ENCODE measurements at regions not wholly inside any gene's neighbourhood (a gene's known extent, or its start where the extent isn't known, plus 50 kb on each side); places are given as distances from the start of the nearest gene placed in this dataset.

GRCh38 chr2:64731746-64732145 is 78.0 kb upstream of the SERTAD2 start:
- Histone ChIP-seq H3K9ac (ENCODE audit: insufficient read depth, low read length) (no peak overlapping the region), H3K27me3 (ENCODE audit: control insufficient read depth, insufficient read depth, low read length) (no peaks in the 10 kb centered on the region), H3K4me2 (ENCODE audit: extremely low read depth, insufficient read depth, low read length) (no peak overlapping the region), H3K4me3 (replicated peaks in 1 of 4; ENCODE audit: control extremely low read depth in 1 of 4, insufficient read depth in 1 of 4, low read depth in 3 of 4, low read length in 4 of 4) (no peak overlapping the region), H3K9me3 (ENCODE audit: control insufficient read depth, insufficient read depth, low read depth, low read length) (no peaks in the 10 kb centered on the region), H3K4me1 (ENCODE audit: control insufficient read depth, extremely low read depth, insufficient read depth, low read length) (peaks cover 2% of the 10 kb centered on the region), H2AFZ (ENCODE audit: low read length) (no peak overlapping the region), H4K20me1 (ENCODE audit: control insufficient read depth, extremely low read depth, insufficient read depth, low read length) (no peaks in the 10 kb centered on the region), H3K27ac (ENCODE audit: insufficient read depth, low read length) (no peak overlapping the region), H3K36me3 (ENCODE audit: control insufficient read depth, insufficient read depth, low read length) (no peaks in the 10 kb centered on the region), H3K79me2 (ENCODE audit: control insufficient read depth, insufficient read depth, low read length) (no peaks in the 10 kb centered on the region)
- no peak for DNase-seq (ENCODE audit: low read depth in 2 of 2)
- no peak for TF ChIP-seq EZH2 (IDR thresholded peaks at IDR 0.05; ENCODE audit: low read length, missing control alignments)
- TF ChIP-seq, protein P1, sequence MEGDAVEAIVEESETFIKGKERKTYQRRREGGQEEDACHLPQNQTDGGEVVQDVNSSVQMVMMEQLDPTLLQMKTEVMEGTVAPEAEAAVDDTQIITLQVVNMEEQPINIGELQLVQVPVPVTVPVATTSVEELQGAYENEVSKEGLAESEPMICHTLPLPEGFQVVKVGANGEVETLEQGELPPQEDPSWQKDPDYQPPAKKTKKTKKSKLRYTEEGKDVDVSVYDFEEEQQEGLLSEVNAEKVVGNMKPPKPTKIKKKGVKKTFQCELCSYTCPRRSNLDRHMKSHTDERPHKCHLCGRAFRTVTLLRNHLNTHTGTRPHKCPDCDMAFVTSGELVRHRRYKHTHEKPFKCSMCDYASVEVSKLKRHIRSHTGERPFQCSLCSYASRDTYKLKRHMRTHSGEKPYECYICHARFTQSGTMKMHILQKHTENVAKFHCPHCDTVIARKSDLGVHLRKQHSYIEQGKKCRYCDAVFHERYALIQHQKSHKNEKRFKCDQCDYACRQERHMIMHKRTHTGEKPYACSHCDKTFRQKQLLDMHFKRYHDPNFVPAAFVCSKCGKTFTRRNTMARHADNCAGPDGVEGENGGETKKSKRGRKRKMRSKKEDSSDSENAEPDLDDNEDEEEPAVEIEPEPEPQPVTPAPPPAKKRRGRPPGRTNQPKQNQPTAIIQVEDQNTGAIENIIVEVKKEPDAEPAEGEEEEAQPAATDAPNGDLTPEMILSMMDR (conservative IDR thresholded peaks at IDR 0.05 in 1 of 2, IDR thresholded peaks at IDR 0.05 in 1 of 2; ENCODE audit: low read depth in 1 of 2, low read length in 2 of 2), result no peak

DNA sequence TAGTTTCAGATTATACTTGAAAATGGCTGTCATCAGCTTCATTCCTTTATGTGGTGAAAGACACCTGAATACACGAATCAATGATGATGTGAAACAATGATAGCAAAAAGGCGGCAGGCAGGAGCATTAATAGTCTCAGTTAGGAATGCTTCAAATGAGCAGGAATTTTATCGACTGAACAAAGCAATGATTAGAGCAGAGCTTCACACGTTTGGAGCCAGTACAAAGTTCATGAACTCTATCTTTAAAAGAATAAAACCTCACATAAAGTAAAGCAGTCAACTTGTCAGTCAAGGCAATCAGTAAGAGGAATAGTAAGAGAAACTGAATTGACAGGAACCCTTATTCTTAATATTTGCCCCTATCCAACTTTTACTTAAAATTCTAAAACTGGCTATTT is 78.4 kb upstream of the SERTAD2 start:
- no peak overlapping the region for H3K4me3 ChIP-seq (replicated peaks in 1 of 4; ENCODE audit: control extremely low read depth in 1 of 4, insufficient read depth in 1 of 4, low read depth in 3 of 4, low read length in 4 of 4)
- no peaks in the 10 kb centered on the region for H3K36me3 ChIP-seq (ENCODE audit: control insufficient read depth, insufficient read depth, low read length)
- DNase-seq (ENCODE audit: low read depth in 2 of 2), result no peak
- H3K27ac ChIP-seq (ENCODE audit: insufficient read depth, low read length), result no peak overlapping the region
- H3K4me2 ChIP-seq (ENCODE audit: extremely low read depth, insufficient read depth, low read length), result no peak overlapping the region
- peaks cover 2% of the 10 kb centered on the region for H3K4me1 ChIP-seq (ENCODE audit: control insufficient read depth, extremely low read depth, insufficient read depth, low read length)
- TF ChIP-seq EZH2 (IDR thresholded peaks at IDR 0.05; ENCODE audit: low read length, missing control alignments), result no peak
- TF ChIP-seq, protein P1 (conservative IDR thresholded peaks at IDR 0.05 in 1 of 2, IDR thresholded peaks at IDR 0.05 in 1 of 2; ENCODE audit: low read depth in 1 of 2, low read length in 2 of 2), result no peak
- no peaks in the 10 kb centered on the region for H4K20me1 ChIP-seq (ENCODE audit: control insufficient read depth, extremely low read depth, insufficient read depth, low read length)
- H3K79me2 ChIP-seq (ENCODE audit: control insufficient read depth, insufficient read depth, low read length), result no peaks in the 10 kb centered on the region
- H3K9ac ChIP-seq (ENCODE audit: insufficient read depth, low read length), result no peak overlapping the region
- no peaks in the 10 kb centered on the region for H3K27me3 ChIP-seq (ENCODE audit: control insufficient read depth, insufficient read depth, low read length)
- no peak overlapping the region for H2AFZ ChIP-seq (ENCODE audit: low read length)
- H3K9me3 ChIP-seq (ENCODE audit: control insufficient read depth, insufficient read depth, low read depth, low read length), result no peaks in the 10 kb centered on the region

DNA sequence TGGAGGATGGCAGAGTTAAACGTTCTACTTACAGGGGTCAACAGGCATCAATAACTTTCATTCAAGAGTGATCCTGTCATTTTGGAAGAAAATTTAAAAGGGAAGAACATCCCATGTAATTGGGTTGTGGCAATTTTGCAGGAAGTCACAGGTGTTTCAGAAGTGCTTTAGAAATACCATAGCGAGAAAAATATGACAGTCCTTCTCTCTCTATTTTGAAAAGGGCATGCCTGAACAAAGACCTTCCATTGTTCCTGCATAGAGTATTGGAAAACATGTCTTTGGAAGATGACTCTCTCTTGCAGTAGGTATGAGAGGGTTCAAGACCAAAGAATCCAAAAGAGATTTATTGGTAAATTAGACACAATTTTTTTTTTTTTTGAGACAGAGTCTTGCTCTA is 81.8 kb upstream of the SERTAD2 start:
- no peaks in the 10 kb centered on the region for H3K79me2 ChIP-seq (ENCODE audit: control insufficient read depth, insufficient read depth, low read length)
- no peak overlapping the region for H3K4me2 ChIP-seq (ENCODE audit: extremely low read depth, insufficient read depth, low read length)
- no peaks in the 10 kb centered on the region for H3K9me3 ChIP-seq (ENCODE audit: control insufficient read depth, insufficient read depth, low read depth, low read length)
- no peak for DNase-seq (ENCODE audit: low read depth in 2 of 2)
- no peaks in the 10 kb centered on the region for H3K27me3 ChIP-seq (ENCODE audit: control insufficient read depth, insufficient read depth, low read length)
- no peak overlapping the region for H3K9ac ChIP-seq (ENCODE audit: insufficient read depth, low read length)
- no peaks in the 10 kb centered on the region for H3K36me3 ChIP-seq (ENCODE audit: control insufficient read depth, insufficient read depth, low read length)
- TF ChIP-seq, protein P1 (conservative IDR thresholded peaks at IDR 0.05 in 1 of 2, IDR thresholded peaks at IDR 0.05 in 1 of 2; ENCODE audit: low read depth in 1 of 2, low read length in 2 of 2), result no peak
- no peak for TF ChIP-seq EZH2 (IDR thresholded peaks at IDR 0.05; ENCODE audit: low read length, missing control alignments)
- H4K20me1 ChIP-seq (ENCODE audit: control insufficient read depth, extremely low read depth, insufficient read depth, low read length), result no peaks in the 10 kb centered on the region
- no peak overlapping the region for H3K4me3 ChIP-seq (replicated peaks in 1 of 4; ENCODE audit: control extremely low read depth in 1 of 4, insufficient read depth in 1 of 4, low read depth in 3 of 4, low read length in 4 of 4)
- no peaks in the 10 kb centered on the region for H3K4me1 ChIP-seq (ENCODE audit: control insufficient read depth, extremely low read depth, insufficient read depth, low read length)
- H2AFZ ChIP-seq (ENCODE audit: low read length), result no peak overlapping the region
- H3K27ac ChIP-seq (ENCODE audit: insufficient read depth, low read length), result no peak overlapping the region

Measured in fibroblast of lung (primary cell).